Epithelial cell of proximal tubule (primary cell): ENCODE measurements at regions not wholly inside any gene's neighbourhood (a gene's known extent, or its start where the extent isn't known, plus 50 kb on each side); places are given as distances from the start of the nearest gene placed in this dataset.
"Not testable (repeated sequence)": the region's sequence is repeated elsewhere in the genome, so short reads cannot be mapped to it uniquely, and the experiment has no call there.

Experiments
- DNase-seq: peaks from one replicate; pipeline ENCODE4 v3.0.0-alpha.2; 2011; ENCODE audit warnings: low read depth
- H3K4me3 ChIP-seq: 2 replicates; pipeline ENCODE4 v1.5.1; 2011; ENCODE audit warnings: low read depth, mild to moderate bottlenecking, low read length
- CTCF ChIP-seq: conservative IDR thresholded peaks from 2 replicates; pipeline ENCODE4 v1.5.1; 2012; ENCODE audit warnings: low read depth, mild to moderate bottlenecking, low read length

- no peak for TF ChIP-seq CTCF
- H3K4me3 ChIP-seq, result no peak overlapping the region
- no peak for DNase-seq
Measured at GRCh38 chr21:33998402-33998801, 75.0 kb upstream of the MRPS6 start.

- TF ChIP-seq CTCF, result no peak
- H3K4me3 ChIP-seq, result no peak overlapping the region
- no peak for DNase-seq
Measured at GRCh38 chr21:33997436-33997835, 75.9 kb upstream of the MRPS6 start.

- no peak overlapping the region for H3K4me3 ChIP-seq
- DNase-seq, result no peak
- no peak for TF ChIP-seq CTCF
Measured at GRCh38 chr21:33994373-33994772, 78.8 kb upstream of the ATP5PO start.

GRCh38 chr21:33993286-33994231 is 78.0 kb upstream of the ATP5PO start:
- no peak for TF ChIP-seq CTCF
- no peak for DNase-seq
- H3K4me3 ChIP-seq, result no peak overlapping the region

GRCh38 chr21:33992412-33992811 is 76.8 kb upstream of the ATP5PO start:
- DNase-seq, result not testable (repeated sequence)

GRCh38 chr21:33991133-33991532 is 75.5 kb upstream of the ATP5PO start:
- DNase-seq, result no peak
- no peak overlapping the region for H3K4me3 ChIP-seq
- no peak for TF ChIP-seq CTCF

More at GRCh38 chr21:33992412-33992811, 76.8 kb upstream of the ATP5PO start:
- H3K4me3 ChIP-seq, result not testable (repeated sequence)

- DNase-seq, result no peak
- no peak for TF ChIP-seq CTCF
Measured at GRCh38 chr21:33989440-33989839, 73.8 kb upstream of the ATP5PO start.

More at GRCh38 chr21:33989440-33989839, 73.8 kb upstream of the ATP5PO start:
- no peak overlapping the region for H3K4me3 ChIP-seq
